H1 (cell line): ENCODE measurements at regions not wholly inside any gene's neighbourhood (a gene's known extent, or its start where the extent isn't known, plus 50 kb on each side); places are given as distances from the start of the nearest gene placed in this dataset.

Experiments used
- SP1 ChIP-seq: IDR thresholded peaks from 2 replicates; pipeline ENCODE4 v1.6.1; 2011; ENCODE audit warnings: low read depth, low read length
- TF ChIP-seq, protein P1 (sequence below): fragments of 300-600 bp; sonication (generic); IDR thresholded peaks from 2 replicates; pipeline ENCODE4 v1.7.1; 2012; ENCODE audit warnings: low read length, moderate library complexity, mild to moderate bottlenecking, inconsistent platforms; ENCODE audit not compliant: insufficient replicate concordance
- TF ChIP-seq, protein P2 (sequence below): IDR thresholded peaks from 2 replicates; pipeline ENCODE4 v1.6.1; 2012; ENCODE audit warnings: low read length, inconsistent platforms

DNA sequence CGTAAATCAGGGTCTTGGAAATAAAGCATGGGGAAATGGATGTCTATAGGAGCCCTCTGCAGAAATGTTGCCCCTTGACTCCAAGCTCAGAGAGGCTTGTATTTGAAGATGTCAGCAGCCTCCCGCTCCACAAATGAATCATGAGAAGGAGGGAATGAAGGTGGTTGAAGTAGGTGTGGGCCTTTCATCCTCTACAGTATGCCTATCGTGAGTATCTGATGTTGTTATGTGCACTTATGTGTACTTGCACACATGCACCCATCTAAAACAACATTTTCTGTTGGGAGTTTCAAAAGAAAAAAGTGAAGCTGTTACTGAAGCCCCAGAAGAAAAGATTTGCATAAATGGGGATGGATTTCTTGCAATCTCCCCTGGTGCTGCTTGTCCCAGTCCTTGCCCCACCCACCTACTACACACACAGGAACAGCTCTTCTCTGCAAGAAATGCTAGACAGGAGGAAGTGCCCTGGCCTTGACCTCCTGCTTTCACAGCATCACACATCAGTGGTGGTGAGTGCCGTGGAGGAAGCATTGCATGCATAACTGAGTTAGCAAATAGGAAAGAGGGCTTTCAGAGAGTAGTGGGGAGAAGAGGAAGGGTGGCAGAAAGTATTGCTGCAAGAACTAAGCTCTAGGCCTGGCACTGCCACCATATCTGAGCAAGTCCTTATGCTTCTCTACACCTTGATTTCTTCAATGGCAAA is 156.1 kb downstream of the SNX18 start (continued):
- TF ChIP-seq, protein P1, sequence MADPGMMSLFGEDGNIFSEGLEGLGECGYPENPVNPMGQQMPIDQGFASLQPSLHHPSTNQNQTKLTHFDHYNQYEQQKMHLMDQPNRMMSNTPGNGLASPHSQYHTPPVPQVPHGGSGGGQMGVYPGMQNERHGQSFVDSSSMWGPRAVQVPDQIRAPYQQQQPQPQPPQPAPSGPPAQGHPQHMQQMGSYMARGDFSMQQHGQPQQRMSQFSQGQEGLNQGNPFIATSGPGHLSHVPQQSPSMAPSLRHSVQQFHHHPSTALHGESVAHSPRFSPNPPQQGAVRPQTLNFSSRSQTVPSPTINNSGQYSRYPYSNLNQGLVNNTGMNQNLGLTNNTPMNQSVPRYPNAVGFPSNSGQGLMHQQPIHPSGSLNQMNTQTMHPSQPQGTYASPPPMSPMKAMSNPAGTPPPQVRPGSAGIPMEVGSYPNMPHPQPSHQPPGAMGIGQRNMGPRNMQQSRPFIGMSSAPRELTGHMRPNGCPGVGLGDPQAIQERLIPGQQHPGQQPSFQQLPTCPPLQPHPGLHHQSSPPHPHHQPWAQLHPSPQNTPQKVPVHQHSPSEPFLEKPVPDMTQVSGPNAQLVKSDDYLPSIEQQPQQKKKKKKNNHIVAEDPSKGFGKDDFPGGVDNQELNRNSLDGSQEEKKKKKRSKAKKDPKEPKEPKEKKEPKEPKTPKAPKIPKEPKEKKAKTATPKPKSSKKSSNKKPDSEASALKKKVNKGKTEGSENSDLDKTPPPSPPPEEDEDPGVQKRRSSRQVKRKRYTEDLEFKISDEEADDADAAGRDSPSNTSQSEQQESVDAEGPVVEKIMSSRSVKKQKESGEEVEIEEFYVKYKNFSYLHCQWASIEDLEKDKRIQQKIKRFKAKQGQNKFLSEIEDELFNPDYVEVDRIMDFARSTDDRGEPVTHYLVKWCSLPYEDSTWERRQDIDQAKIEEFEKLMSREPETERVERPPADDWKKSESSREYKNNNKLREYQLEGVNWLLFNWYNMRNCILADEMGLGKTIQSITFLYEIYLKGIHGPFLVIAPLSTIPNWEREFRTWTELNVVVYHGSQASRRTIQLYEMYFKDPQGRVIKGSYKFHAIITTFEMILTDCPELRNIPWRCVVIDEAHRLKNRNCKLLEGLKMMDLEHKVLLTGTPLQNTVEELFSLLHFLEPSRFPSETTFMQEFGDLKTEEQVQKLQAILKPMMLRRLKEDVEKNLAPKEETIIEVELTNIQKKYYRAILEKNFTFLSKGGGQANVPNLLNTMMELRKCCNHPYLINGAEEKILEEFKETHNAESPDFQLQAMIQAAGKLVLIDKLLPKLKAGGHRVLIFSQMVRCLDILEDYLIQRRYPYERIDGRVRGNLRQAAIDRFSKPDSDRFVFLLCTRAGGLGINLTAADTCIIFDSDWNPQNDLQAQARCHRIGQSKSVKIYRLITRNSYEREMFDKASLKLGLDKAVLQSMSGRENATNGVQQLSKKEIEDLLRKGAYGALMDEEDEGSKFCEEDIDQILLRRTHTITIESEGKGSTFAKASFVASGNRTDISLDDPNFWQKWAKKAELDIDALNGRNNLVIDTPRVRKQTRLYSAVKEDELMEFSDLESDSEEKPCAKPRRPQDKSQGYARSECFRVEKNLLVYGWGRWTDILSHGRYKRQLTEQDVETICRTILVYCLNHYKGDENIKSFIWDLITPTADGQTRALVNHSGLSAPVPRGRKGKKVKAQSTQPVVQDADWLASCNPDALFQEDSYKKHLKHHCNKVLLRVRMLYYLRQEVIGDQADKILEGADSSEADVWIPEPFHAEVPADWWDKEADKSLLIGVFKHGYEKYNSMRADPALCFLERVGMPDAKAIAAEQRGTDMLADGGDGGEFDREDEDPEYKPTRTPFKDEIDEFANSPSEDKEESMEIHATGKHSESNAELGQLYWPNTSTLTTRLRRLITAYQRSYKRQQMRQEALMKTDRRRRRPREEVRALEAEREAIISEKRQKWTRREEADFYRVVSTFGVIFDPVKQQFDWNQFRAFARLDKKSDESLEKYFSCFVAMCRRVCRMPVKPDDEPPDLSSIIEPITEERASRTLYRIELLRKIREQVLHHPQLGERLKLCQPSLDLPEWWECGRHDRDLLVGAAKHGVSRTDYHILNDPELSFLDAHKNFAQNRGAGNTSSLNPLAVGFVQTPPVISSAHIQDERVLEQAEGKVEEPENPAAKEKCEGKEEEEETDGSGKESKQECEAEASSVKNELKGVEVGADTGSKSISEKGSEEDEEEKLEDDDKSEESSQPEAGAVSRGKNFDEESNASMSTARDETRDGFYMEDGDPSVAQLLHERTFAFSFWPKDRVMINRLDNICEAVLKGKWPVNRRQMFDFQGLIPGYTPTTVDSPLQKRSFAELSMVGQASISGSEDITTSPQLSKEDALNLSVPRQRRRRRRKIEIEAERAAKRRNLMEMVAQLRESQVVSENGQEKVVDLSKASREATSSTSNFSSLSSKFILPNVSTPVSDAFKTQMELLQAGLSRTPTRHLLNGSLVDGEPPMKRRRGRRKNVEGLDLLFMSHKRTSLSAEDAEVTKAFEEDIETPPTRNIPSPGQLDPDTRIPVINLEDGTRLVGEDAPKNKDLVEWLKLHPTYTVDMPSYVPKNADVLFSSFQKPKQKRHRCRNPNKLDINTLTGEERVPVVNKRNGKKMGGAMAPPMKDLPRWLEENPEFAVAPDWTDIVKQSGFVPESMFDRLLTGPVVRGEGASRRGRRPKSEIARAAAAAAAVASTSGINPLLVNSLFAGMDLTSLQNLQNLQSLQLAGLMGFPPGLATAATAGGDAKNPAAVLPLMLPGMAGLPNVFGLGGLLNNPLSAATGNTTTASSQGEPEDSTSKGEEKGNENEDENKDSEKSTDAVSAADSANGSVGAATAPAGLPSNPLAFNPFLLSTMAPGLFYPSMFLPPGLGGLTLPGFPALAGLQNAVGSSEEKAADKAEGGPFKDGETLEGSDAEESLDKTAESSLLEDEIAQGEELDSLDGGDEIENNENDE = no peak
- no peak for TF ChIP-seq SP1
- TF ChIP-seq, protein P2, sequence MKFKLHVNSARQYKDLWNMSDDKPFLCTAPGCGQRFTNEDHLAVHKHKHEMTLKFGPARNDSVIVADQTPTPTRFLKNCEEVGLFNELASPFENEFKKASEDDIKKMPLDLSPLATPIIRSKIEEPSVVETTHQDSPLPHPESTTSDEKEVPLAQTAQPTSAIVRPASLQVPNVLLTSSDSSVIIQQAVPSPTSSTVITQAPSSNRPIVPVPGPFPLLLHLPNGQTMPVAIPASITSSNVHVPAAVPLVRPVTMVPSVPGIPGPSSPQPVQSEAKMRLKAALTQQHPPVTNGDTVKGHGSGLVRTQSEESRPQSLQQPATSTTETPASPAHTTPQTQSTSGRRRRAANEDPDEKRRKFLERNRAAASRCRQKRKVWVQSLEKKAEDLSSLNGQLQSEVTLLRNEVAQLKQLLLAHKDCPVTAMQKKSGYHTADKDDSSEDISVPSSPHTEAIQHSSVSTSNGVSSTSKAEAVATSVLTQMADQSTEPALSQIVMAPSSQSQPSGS = no peak
